GM19324 (cell line): ENCODE measurements at regions not wholly inside any gene's neighbourhood (a gene's known extent, or its start where the extent isn't known, plus 50 kb on each side); places are given as distances from the start of the nearest gene placed in this dataset.
"Not testable (repeated sequence)": the region's sequence is repeated elsewhere in the genome, so short reads cannot be mapped to it uniquely, and the experiment has no call there.

Experiments used
- ATAC-seq: cut with Tn5 transposase; IDR thresholded peaks from one replicate; pipeline ENCODE4 v1.9.1; 2021; ENCODE audit warnings: mild to moderate bottlenecking, moderate library complexity; ENCODE audit not compliant: unreplicated experiment, low FRiP score

DNA sequence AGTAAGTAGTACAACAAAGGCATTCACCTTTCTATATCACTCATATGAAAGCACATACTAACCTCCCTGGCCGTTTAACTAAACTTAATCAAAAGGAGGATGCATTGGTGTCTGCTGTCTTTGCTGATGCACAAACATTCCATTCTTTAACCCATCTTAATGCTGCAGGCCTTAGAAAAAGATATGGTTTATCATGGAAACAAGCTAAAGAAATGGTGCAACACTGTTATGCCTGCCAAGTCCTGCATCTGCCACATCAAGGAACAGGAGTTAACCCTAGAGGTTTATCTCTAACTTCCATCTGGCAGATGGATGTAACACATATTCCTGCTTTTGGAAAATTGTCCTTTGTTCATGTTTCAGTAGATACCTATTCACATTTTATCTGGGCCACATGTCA lies 296.5 kb upstream of the DKK2 start:
- ATAC-seq = not testable (repeated sequence)

DNA sequence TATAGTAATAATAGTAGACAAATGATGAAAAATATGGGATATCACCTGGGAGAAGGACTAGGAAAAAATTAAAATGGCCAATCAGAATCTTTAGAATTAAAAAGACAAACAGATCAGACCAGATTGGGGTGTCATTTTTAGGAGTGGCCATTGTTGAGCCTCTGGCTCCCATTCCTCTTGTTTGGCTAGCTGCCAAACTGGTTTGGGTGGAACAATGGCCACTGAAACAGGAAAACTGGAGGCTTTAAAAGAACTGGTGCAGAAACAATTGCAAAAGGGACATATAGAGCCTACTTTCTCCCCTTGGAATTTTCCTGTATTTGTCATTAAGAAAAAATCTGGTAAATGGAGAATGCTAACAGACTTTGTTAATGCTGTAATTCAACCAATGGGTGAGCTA lies 294.8 kb upstream of the DKK2 start:
- ATAC-seq = no peak

- no peak for ATAC-seq
Observed at GRCh38 chr4:107319386-107319785, 283.3 kb upstream of the DKK2 start.

GRCh38 chr4:107318078-107318477 lies 282.0 kb upstream of the DKK2 start:
- ATAC-seq = no peak

GRCh38 chr4:107317611-107318010 lies 281.5 kb upstream of the DKK2 start:
- ATAC-seq = no peak

- ATAC-seq = no peak
Observed at GRCh38 chr4:107315584-107315983, 279.5 kb upstream of the DKK2 start.

DNA sequence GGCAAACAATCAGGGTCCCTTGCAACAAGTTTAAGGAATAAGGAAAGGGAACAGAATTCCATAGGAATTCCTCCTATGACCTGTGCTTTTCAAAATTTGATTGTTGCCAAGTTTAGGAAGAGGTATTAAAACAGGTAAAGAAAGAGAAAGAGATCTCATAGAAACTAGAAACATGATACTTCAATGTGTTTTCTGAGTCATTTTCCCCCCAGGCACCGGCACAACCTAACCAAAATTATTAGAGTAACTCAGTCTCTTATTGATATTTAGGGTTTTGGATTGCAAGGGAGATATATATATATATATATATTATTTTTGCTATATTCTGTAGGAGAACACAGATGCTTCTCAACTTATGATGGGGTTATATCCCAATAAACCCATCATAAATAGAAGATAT lies 278.0 kb upstream of the DKK2 start:
- ATAC-seq = no peak

- ATAC-seq = no peak
Observed at GRCh38 chr4:107312366-107312765, 276.3 kb upstream of the DKK2 start.

- ATAC-seq = no peak
Observed at GRCh38 chr4:107304699-107305286, 268.7 kb upstream of the DKK2 start.

DNA sequence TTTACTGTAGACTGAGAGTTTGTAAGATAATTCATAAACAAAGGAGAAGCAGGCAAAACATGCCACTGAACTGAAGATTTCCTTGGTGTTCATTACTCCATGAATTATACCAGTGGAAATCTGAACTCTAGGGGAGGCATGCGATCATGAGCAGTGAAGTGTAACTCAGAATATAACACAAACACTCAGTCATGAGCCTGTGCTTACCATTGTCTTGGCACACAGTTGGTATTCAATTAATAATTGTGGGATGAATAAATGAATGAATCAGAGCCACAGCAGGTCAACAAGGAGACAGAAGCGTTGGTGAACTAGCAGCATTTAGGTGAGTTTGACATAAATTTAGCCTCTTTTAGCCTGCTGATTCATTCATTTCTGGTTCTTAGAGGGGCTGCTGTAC lies 263.5 kb upstream of the DKK2 start:
- no peak for ATAC-seq

GRCh38 chr4:107292979-107293378 lies 256.9 kb upstream of the DKK2 start:
- ATAC-seq = no peak

- no peak for ATAC-seq
Observed at GRCh38 chr4:107283587-107284559, 247.8 kb upstream of the DKK2 start.

DNA sequence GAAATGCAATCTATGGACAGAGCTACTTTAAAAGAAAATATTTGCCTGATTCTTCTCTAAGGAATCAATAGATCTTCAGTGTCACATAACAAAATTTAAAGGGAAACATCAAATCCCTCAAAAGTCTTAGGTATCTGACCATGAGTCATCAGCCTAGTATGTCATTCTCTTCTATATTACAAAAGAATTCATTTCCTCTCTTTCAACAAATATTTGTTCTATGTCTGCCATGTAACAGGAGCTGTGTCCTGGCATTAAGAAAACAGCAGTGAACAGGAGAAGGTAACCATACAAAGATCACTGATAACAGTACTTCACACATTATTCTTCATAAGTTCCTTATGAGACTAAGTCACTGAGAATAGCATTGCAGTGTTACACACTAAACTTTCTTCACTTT lies 243.6 kb upstream of the DKK2 start:
- no peak for ATAC-seq

DNA sequence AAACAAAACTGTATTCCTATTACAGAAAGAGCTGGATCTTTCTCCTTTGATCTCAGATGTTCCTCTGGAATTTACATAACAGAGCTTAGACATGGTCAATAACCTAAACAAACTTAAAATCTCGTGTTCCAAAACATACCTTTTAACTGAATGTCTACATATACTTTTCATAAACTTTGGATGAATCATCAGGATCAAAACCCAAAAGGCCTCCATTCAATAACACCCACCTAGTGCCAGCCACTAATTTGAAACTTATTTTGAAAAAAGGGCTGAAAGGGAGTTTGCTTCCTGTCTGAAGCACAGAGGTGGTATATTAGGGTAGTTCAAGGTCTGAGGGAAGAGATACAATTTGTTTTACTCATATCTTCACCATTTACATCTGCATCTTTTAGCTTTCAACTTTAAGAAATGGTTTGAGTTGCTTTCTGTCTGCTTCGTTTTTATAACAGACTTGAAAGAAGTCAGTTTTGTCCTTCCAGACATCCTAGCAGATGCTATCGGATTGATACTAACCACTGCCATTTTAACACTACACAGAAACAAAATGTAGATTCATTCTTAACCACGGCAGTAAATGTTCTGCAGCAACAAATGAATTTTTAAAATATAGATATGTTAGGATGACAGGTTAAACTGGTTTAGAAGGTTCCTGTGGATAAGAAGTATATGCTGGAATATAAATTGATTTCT lies 242.8 kb upstream of the DKK2 start:
- no peak for ATAC-seq

- ATAC-seq = no peak
Observed at GRCh38 chr4:107276052-107276451, 239.9 kb upstream of the DKK2 start.

- no peak for ATAC-seq
Observed at GRCh38 chr4:107275225-107275624, 239.1 kb upstream of the DKK2 start.

- no peak for ATAC-seq
Observed at GRCh38 chr4:107270614-107271013, 234.5 kb upstream of the DKK2 start.

GRCh38 chr4:107269175-107269574 lies 233.1 kb upstream of the DKK2 start:
- no peak for ATAC-seq

DNA sequence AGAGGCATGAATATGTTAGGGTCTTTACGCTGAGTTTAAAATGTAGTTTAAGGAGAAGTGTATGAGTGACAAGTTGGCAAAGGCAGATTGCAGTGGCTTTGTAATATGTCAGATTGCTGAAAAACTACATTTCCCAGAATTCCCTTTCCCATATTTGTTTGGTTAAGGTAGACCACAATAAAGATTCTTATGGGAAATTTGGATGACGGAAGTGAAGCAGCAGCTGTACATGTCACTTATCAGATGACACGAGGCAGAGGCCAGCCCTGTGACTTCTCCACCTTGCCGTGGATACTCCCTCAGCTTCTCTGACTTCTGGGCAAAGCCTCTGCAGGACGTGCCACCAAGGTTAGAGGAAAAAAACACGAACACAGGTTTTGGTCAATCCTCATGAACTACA lies 229.7 kb upstream of the DKK2 start:
- ATAC-seq = no peak

GRCh38 chr4:107261241-107261874 lies 225.2 kb upstream of the DKK2 start:
- no peak for ATAC-seq

GRCh38 chr4:107258359-107258758 lies 222.2 kb upstream of the DKK2 start:
- no peak for ATAC-seq
